ENCODE measurements at regions not wholly inside any gene's neighbourhood (a gene's known extent, or its start where the extent isn't known, plus 50 kb on each side); places are given as distances from the start of the nearest gene placed in this dataset.

GRCh38 chr5:84741056-84741455, 356.4 kb upstream of the EDIL3 start:
- DNase-seq (ENCODE audit: low read depth) (no peak), FAIRE-seq (no peak)
- Histone ChIP-seq H3K4me3 (ENCODE audit: insufficient read depth, low read depth, low read length) (no peak overlapping the region), H3K4me1 (ENCODE audit: insufficient read depth, low read length) (no peaks in the 10 kb centered on the region), H2AFZ (ENCODE audit: low read depth, low read length) (no peak overlapping the region), H3K79me2 (ENCODE audit: insufficient read depth, low read length) (no peaks in the 10 kb centered on the region), H4K20me1 (ENCODE audit: insufficient read depth, low read length) (no peaks in the 10 kb centered on the region), H3K9me3 (ENCODE audit: insufficient read depth, low read depth, low read length) (no peaks in the 10 kb centered on the region), H3K36me3 (ENCODE audit: insufficient read depth, low read length) (no peaks in the 10 kb centered on the region), H3K27ac (ENCODE audit: low read depth, low read length) (no peak overlapping the region), H3K4me2 (ENCODE audit: low read length) (no peak overlapping the region), H3K9ac (ENCODE audit: low read length) (no peak overlapping the region), H3K27me3 (ENCODE audit: insufficient read depth, low read length) (no peaks in the 10 kb centered on the region)
- TF ChIP-seq EZH2 (IDR thresholded peaks at IDR 0.05; ENCODE audit: insufficient read depth, low read length) (no peak), CTCF (IDR thresholded peaks at IDR 0.05; ENCODE audit: insufficient read depth, low read depth, low read length) (no peak)
- Mint-ChIP-seq H3K36me3 (ENCODE audit: low read depth, unreplicated experiment) (no peaks in the 10 kb centered on the region), H3K4me1 (ENCODE audit: low read depth, unreplicated experiment) (no peaks in the 10 kb centered on the region), H3K4me3 (ENCODE audit: unreplicated experiment) (no peak overlapping the region), H3K9me3 (ENCODE audit: unreplicated experiment) (no peaks in the 10 kb centered on the region), H3K27me3 (ENCODE audit: low read depth, unreplicated experiment) (no peaks in the 10 kb centered on the region), H3K27ac (ENCODE audit: unreplicated experiment) (no peak overlapping the region)

DNA sequence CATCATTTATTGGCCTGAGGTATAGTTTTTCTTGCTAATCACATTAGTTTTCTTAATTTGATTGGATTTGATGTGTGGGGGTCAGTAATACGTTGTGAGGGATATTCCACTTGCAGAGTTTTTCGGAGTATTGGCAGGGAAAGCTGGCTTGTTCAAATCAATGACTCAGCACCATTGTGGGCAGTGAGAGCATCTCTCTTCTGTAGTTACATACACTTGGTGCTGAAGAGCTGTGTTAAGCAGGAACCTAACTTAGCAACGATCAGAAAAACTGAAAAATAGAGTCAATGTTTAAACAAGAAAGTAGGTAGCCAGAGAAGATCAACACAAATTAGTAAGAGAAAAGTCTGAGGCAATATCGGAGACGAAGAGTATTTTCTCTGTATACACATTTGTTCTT, 344.6 kb upstream of the EDIL3 start:
- Histone ChIP-seq H3K9me3 (ENCODE audit: insufficient read depth, low read depth, low read length) (no peaks in the 10 kb centered on the region), H3K36me3 (ENCODE audit: insufficient read depth, low read length) (no peaks in the 10 kb centered on the region), H3K27me3 (ENCODE audit: insufficient read depth, low read length) (no peaks in the 10 kb centered on the region), H3K4me1 (ENCODE audit: insufficient read depth, low read length) (peaks cover 7% of the 10 kb centered on the region), H2AFZ (ENCODE audit: low read depth, low read length) (no peak overlapping the region), H3K9ac (ENCODE audit: low read length) (no peak overlapping the region), H3K79me2 (ENCODE audit: insufficient read depth, low read length) (no peaks in the 10 kb centered on the region), H3K27ac (ENCODE audit: low read depth, low read length) (no peak overlapping the region), H3K4me3 (ENCODE audit: insufficient read depth, low read depth, low read length) (no peak overlapping the region), H3K4me2 (ENCODE audit: low read length) (no peak overlapping the region), H4K20me1 (ENCODE audit: insufficient read depth, low read length) (no peaks in the 10 kb centered on the region)
- FAIRE-seq (no peak), DNase-seq (ENCODE audit: low read depth) (peak; percentile 74)
- H3K4me1 Mint-ChIP-seq (ENCODE audit: low read depth, unreplicated experiment) = peaks cover 2% of the 10 kb centered on the region
- no peaks in the 10 kb centered on the region for H3K9me3 Mint-ChIP-seq (ENCODE audit: unreplicated experiment)
- H3K27me3 Mint-ChIP-seq (ENCODE audit: low read depth, unreplicated experiment) = no peaks in the 10 kb centered on the region
- H3K27ac Mint-ChIP-seq (ENCODE audit: unreplicated experiment) = no peak overlapping the region
- no peak overlapping the region for H3K4me3 Mint-ChIP-seq (ENCODE audit: unreplicated experiment)
- H3K36me3 Mint-ChIP-seq (ENCODE audit: low read depth, unreplicated experiment) = no peaks in the 10 kb centered on the region
- TF ChIP-seq EZH2 (IDR thresholded peaks at IDR 0.05; ENCODE audit: insufficient read depth, low read length) (no peak), CTCF (IDR thresholded peaks at IDR 0.05; ENCODE audit: insufficient read depth, low read depth, low read length) (no peak)

- no peak overlapping the region for H3K4me2 ChIP-seq (ENCODE audit: low read length)
- H4K20me1 ChIP-seq (ENCODE audit: insufficient read depth, low read length) = no peaks in the 10 kb centered on the region
- H3K9me3 Mint-ChIP-seq (ENCODE audit: unreplicated experiment) = no peaks in the 10 kb centered on the region
- H3K9me3 ChIP-seq (ENCODE audit: insufficient read depth, low read depth, low read length) = no peaks in the 10 kb centered on the region
- H3K27me3 ChIP-seq (ENCODE audit: insufficient read depth, low read length) = no peaks in the 10 kb centered on the region
- no peaks in the 10 kb centered on the region for H3K36me3 Mint-ChIP-seq (ENCODE audit: low read depth, unreplicated experiment)
- H3K4me1 ChIP-seq (ENCODE audit: insufficient read depth, low read length) = peaks cover 8% of the 10 kb centered on the region
- no peaks in the 10 kb centered on the region for H3K27me3 Mint-ChIP-seq (ENCODE audit: low read depth, unreplicated experiment)
- no peak overlapping the region for H3K27ac ChIP-seq (ENCODE audit: low read depth, low read length)
- TF ChIP-seq EZH2 (IDR thresholded peaks at IDR 0.05; ENCODE audit: insufficient read depth, low read length) = no peak
- no peak for TF ChIP-seq CTCF (IDR thresholded peaks at IDR 0.05; ENCODE audit: insufficient read depth, low read depth, low read length)
- no peak overlapping the region for H3K4me3 Mint-ChIP-seq (ENCODE audit: unreplicated experiment)
- no peak overlapping the region for H2AFZ ChIP-seq (ENCODE audit: low read depth, low read length)
- no peak overlapping the region for H3K4me3 ChIP-seq (ENCODE audit: insufficient read depth, low read depth, low read length)
- H3K36me3 ChIP-seq (ENCODE audit: insufficient read depth, low read length) = no peaks in the 10 kb centered on the region
- H3K79me2 ChIP-seq (ENCODE audit: insufficient read depth, low read length) = no peaks in the 10 kb centered on the region
- FAIRE-seq = no peak
- H3K27ac Mint-ChIP-seq (ENCODE audit: unreplicated experiment) = no peak overlapping the region
- no peak for DNase-seq (ENCODE audit: low read depth)
- no peak overlapping the region for H3K9ac ChIP-seq (ENCODE audit: low read length)
- H3K4me1 Mint-ChIP-seq (ENCODE audit: low read depth, unreplicated experiment) = peaks cover 2% of the 10 kb centered on the region
Measured at GRCh38 chr5:84727708-84728107, 343.0 kb upstream of the EDIL3 start.
